Colonic mucosa (tissue), 4 donors: ENCODE measurements at regions not wholly inside any gene's neighbourhood (a gene's known extent, or its start where the extent isn't known, plus 50 kb on each side); places are given as distances from the start of the nearest gene placed in this dataset.
"Not testable (repeated sequence)": the region's sequence is repeated elsewhere in the genome, so short reads cannot be mapped to it uniquely, and the experiment has no call there.

ENCODE experiments used
- DNase-seq: peaks from one replicate; pipeline ENCODE4 v3.0.0-alpha.2; 2020
- H3K27ac ChIP-seq: fragments of 200-600 bp; one replicate; pipeline ENCODE4 v1.8.0; 2021
- H3K27me3 ChIP-seq: fragments of 200-600 bp; one replicate; pipeline ENCODE4 v1.8.0; 2021
- H3K36me3 ChIP-seq: fragments of 200-600 bp; one replicate; pipeline ENCODE4 v1.8.0; 2021
- H3K4me1 ChIP-seq: fragments of 200-600 bp; one replicate; pipeline ENCODE4 v1.8.0; 2021; ENCODE audit warnings: mild to moderate bottlenecking
- H3K4me3 ChIP-seq: fragments of 200-600 bp; one replicate; pipeline ENCODE4 v1.8.0; 2021
- H3K9ac ChIP-seq, 2 donors: one replicate each; pipeline ENCODE4 v1.7.0; 2013; ENCODE audit warnings: control low read depth in 2 of 2, low read depth in 2 of 2, low read length in 2 of 2
- H3K9me3 ChIP-seq: fragments of 200-600 bp; one replicate; pipeline ENCODE4 v1.8.0; 2021
- CTCF ChIP-seq: fragments of 200-600 bp; IDR thresholded peaks from one replicate; pipeline ENCODE4 v1.8.0; 2022; ENCODE audit warnings: antibody characterized with exemption, mild to moderate bottlenecking
- intact Hi-C: fragments of 100-400 bp; cut with DNase I; formaldehyde crosslinking; loops from one replicate; pipeline ENCODE4 v1.14.1; 2022
- donor health status: healthy.
- donor health status: DM: no; HTN: no; CAD: no.
- donor health status: DM: no; HTN: no; CAD: no.

- intact Hi-C loops, result no loop called here
Measured at GRCh38 chr2:126048719-126049118, 607.2 kb upstream of the GYPC start.

GRCh38 chr2:126049461-126049860 lies 606.5 kb upstream of the GYPC start:
- no peaks in the 10 kb centered on the region for H3K36me3 ChIP-seq
- no peak overlapping the region for H3K27ac ChIP-seq
- DNase-seq, result no peak
- no peaks in the 10 kb centered on the region for H3K9me3 ChIP-seq
- no peak overlapping the region for H3K9ac ChIP-seq
- no peak overlapping the region for H3K4me3 ChIP-seq
- H3K27me3 ChIP-seq, result no peaks in the 10 kb centered on the region
- no peaks in the 10 kb centered on the region for H3K4me1 ChIP-seq
- TF ChIP-seq CTCF, result no peak
- intact Hi-C loops, result no loop called here

More at GRCh38 chr2:126048719-126049118, 607.2 kb upstream of the GYPC start:
- H3K27me3 ChIP-seq, result no peaks in the 10 kb centered on the region
- DNase-seq, result no peak
- H3K9ac ChIP-seq, result no peak overlapping the region
- no peak overlapping the region for H3K27ac ChIP-seq
- no peaks in the 10 kb centered on the region for H3K9me3 ChIP-seq
- TF ChIP-seq CTCF, result no peak
- no peak overlapping the region for H3K4me3 ChIP-seq
- no peaks in the 10 kb centered on the region for H3K4me1 ChIP-seq
- H3K36me3 ChIP-seq, result no peaks in the 10 kb centered on the region

GRCh38 chr2:126050991-126051736 lies 604.8 kb upstream of the GYPC start:
- Histone ChIP-seq H3K36me3 (no peaks in the 10 kb centered on the region), H3K9ac (no peak overlapping the region), H3K27me3 (no peaks in the 10 kb centered on the region), H3K4me1 (no peaks in the 10 kb centered on the region), H3K27ac (no peak overlapping the region), H3K9me3 (no peaks in the 10 kb centered on the region), H3K4me3 (no peak overlapping the region)
- TF ChIP-seq CTCF, result no peak
- intact Hi-C loops, result no loop called here
- no peak for DNase-seq

- H3K9me3 ChIP-seq, intact Hi-C loops, H3K36me3 ChIP-seq, DNase-seq, H3K9ac ChIP-seq, H3K4me1 ChIP-seq, H3K27ac ChIP-seq, H3K27me3 ChIP-seq, H3K4me3 ChIP-seq: not testable (repeated sequence)
Measured at GRCh38 chr2:126051737-126052240, 604.2 kb upstream of the GYPC start.

GRCh38 chr2:126059379-126059778 lies 596.6 kb upstream of the GYPC start:
- TF ChIP-seq CTCF, result no peak
- H3K4me1 ChIP-seq, result no peaks in the 10 kb centered on the region
- intact Hi-C loops, result no loop called here
- H3K9ac ChIP-seq, result no peak overlapping the region
- no peak for DNase-seq
- no peaks in the 10 kb centered on the region for H3K36me3 ChIP-seq
- H3K9me3 ChIP-seq, result no peaks in the 10 kb centered on the region
- H3K4me3 ChIP-seq, result no peak overlapping the region
- no peaks in the 10 kb centered on the region for H3K27me3 ChIP-seq
- H3K27ac ChIP-seq, result no peak overlapping the region

GRCh38 chr2:126085011-126085795 lies 570.8 kb upstream of the GYPC start:
- no peak overlapping the region for H3K9ac ChIP-seq
- H3K9me3 ChIP-seq, result no peaks in the 10 kb centered on the region
- intact Hi-C loops, result no loop called here
- no peak for TF ChIP-seq CTCF
- H3K36me3 ChIP-seq, result no peaks in the 10 kb centered on the region
- H3K27ac ChIP-seq, result no peak overlapping the region
- H3K27me3 ChIP-seq, result no peaks in the 10 kb centered on the region
- DNase-seq, result no peak
- H3K4me3 ChIP-seq, result no peak overlapping the region
- H3K4me1 ChIP-seq, result no peaks in the 10 kb centered on the region
